ENCODE measurements at regions not wholly inside any gene's neighbourhood (a gene's known extent, or its start where the extent isn't known, plus 50 kb on each side); places are given as distances from the start of the nearest gene placed in this dataset.

DNA sequence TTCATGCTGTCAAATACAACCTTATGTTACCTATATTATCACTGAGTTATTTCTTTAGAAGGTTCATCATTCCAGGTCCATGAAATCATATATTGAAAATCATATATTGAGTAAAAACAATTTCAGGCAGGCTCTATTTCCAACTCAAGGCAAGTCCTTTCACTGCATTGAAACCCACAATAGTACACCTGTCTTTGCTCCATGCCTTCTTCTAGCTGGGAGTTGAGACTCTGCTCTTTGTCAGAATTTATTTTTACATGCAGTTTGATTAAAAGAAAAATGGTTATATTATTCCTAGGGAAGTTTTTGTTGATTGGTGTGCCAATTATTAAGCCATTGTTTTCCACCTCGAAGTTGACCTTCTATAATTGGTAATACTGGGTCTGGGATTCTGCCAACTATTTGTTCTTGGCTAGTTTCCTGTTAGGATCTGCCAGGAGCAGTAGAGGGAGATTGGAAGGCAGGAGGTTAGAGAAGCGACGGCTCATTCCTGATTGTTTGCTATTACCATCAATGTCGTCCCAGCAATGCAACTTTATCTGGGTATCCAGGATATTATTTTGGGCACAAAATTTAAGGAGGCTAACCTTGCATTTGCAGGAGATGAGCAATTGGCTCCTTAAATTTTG is 79.5 kb upstream of the MIS18BP1 start:
- Histone ChIP-seq H3K27ac (ENCODE audit: low read depth in 2 of 2, low read length in 1 of 2) (no peak overlapping the region), H3K27me3 (ENCODE audit: insufficient read depth) (no peaks in the 10 kb centered on the region), H3F3A (replicated peaks; ENCODE audit: insufficient read depth) (no peaks in the 10 kb centered on the region), H2AFZ (ENCODE audit: low read depth) (no peak overlapping the region), H3K4me1 (ENCODE audit: control insufficient read depth in 1 of 2, insufficient read depth in 2 of 2, low read depth in 1 of 2, low read length in 1 of 2) (no peaks in the 10 kb centered on the region), H3K9me3 (no peaks in the 10 kb centered on the region), H3K79me2 (ENCODE audit: insufficient read depth) (no peaks in the 10 kb centered on the region), H3K4me2 (no peak overlapping the region), H3K4me3 (ENCODE audit: low read depth in 2 of 2, low read length in 1 of 2) (no peak overlapping the region), H3K9me2 (no peaks in the 10 kb centered on the region), H3K36me3 (replicated peaks in 1 of 2; ENCODE audit: control insufficient read depth in 1 of 2, insufficient read depth in 2 of 2, low read length in 1 of 2) (no peaks in the 10 kb centered on the region), H4K20me1 (ENCODE audit: insufficient read depth) (no peaks in the 10 kb centered on the region), H3K9ac (no peak overlapping the region)
- POLR2A ChIA-PET: no interaction called here
- WGBS (ENCODE audit: low lambda C conversion rate): 0% methylated on average over 3 of the region's 4 CpGs
- TF ChIP-seq FOSL2 (IDR thresholded peaks at IDR 0.05; ENCODE audit: borderline replicate concordance, low read depth) (no peak), EZH2phosphoT487 (IDR thresholded peaks at IDR 0.05; ENCODE audit: borderline replicate concordance, low read depth) (no peak), SMC3 (IDR thresholded peaks at IDR 0.05; ENCODE audit: low read depth, low read length) (no peak), MEF2A (IDR thresholded peaks at IDR 0.05; ENCODE audit: borderline replicate concordance, low read depth) (no peak), TAF1 (IDR thresholded peaks at IDR 0.05; ENCODE audit: borderline replicate concordance, low read depth, low read length) (no peak), GABPA (IDR thresholded peaks at IDR 0.05; ENCODE audit: low read depth) (no peak), GATA2 (CRISPR knock-in tag; IDR thresholded peaks at IDR 0.05) (no peak), YY1 (IDR thresholded peaks at IDR 0.05; ENCODE audit: low read depth) (no peak)
- TF ChIP-seq, protein P1, sequence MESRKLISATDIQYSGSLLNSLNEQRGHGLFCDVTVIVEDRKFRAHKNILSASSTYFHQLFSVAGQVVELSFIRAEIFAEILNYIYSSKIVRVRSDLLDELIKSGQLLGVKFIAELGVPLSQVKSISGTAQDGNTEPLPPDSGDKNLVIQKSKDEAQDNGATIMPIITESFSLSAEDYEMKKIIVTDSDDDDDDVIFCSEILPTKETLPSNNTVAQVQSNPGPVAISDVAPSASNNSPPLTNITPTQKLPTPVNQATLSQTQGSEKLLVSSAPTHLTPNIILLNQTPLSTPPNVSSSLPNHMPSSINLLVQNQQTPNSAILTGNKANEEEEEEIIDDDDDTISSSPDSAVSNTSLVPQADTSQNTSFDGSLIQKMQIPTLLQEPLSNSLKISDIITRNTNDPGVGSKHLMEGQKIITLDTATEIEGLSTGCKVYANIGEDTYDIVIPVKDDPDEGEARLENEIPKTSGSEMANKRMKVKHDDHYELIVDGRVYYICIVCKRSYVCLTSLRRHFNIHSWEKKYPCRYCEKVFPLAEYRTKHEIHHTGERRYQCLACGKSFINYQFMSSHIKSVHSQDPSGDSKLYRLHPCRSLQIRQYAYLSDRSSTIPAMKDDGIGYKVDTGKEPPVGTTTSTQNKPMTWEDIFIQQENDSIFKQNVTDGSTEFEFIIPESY (IDR thresholded peaks at IDR 0.05; ENCODE audit: borderline replicate concordance, low read depth): no peak
- TF ChIP-seq, protein P2, sequence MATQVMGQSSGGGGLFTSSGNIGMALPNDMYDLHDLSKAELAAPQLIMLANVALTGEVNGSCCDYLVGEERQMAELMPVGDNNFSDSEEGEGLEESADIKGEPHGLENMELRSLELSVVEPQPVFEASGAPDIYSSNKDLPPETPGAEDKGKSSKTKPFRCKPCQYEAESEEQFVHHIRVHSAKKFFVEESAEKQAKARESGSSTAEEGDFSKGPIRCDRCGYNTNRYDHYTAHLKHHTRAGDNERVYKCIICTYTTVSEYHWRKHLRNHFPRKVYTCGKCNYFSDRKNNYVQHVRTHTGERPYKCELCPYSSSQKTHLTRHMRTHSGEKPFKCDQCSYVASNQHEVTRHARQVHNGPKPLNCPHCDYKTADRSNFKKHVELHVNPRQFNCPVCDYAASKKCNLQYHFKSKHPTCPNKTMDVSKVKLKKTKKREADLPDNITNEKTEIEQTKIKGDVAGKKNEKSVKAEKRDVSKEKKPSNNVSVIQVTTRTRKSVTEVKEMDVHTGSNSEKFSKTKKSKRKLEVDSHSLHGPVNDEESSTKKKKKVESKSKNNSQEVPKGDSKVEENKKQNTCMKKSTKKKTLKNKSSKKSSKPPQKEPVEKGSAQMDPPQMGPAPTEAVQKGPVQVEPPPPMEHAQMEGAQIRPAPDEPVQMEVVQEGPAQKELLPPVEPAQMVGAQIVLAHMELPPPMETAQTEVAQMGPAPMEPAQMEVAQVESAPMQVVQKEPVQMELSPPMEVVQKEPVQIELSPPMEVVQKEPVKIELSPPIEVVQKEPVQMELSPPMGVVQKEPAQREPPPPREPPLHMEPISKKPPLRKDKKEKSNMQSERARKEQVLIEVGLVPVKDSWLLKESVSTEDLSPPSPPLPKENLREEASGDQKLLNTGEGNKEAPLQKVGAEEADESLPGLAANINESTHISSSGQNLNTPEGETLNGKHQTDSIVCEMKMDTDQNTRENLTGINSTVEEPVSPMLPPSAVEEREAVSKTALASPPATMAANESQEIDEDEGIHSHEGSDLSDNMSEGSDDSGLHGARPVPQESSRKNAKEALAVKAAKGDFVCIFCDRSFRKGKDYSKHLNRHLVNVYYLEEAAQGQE (IDR thresholded peaks at IDR 0.05; ENCODE audit: low read depth, low read length): no peak
- TF ChIP-seq, protein P3, sequence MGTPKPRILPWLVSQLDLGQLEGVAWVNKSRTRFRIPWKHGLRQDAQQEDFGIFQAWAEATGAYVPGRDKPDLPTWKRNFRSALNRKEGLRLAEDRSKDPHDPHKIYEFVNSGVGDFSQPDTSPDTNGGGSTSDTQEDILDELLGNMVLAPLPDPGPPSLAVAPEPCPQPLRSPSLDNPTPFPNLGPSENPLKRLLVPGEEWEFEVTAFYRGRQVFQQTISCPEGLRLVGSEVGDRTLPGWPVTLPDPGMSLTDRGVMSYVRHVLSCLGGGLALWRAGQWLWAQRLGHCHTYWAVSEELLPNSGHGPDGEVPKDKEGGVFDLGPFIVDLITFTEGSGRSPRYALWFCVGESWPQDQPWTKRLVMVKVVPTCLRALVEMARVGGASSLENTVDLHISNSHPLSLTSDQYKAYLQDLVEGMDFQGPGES (IDR thresholded peaks at IDR 0.05; ENCODE audit: low read depth, low read length): no peak
- CTCF ChIA-PET: no interaction called here
- no peak for DNase-seq
